ENCODE measurements at regions not wholly inside any gene's neighbourhood (a gene's known extent, or its start where the extent isn't known, plus 50 kb on each side); places are given as distances from the start of the nearest gene placed in this dataset.

GRCh38 chr5:117262572-117263131 is 688.0 kb upstream of the SEMA6A start:
- TF ChIP-seq, protein P1, sequence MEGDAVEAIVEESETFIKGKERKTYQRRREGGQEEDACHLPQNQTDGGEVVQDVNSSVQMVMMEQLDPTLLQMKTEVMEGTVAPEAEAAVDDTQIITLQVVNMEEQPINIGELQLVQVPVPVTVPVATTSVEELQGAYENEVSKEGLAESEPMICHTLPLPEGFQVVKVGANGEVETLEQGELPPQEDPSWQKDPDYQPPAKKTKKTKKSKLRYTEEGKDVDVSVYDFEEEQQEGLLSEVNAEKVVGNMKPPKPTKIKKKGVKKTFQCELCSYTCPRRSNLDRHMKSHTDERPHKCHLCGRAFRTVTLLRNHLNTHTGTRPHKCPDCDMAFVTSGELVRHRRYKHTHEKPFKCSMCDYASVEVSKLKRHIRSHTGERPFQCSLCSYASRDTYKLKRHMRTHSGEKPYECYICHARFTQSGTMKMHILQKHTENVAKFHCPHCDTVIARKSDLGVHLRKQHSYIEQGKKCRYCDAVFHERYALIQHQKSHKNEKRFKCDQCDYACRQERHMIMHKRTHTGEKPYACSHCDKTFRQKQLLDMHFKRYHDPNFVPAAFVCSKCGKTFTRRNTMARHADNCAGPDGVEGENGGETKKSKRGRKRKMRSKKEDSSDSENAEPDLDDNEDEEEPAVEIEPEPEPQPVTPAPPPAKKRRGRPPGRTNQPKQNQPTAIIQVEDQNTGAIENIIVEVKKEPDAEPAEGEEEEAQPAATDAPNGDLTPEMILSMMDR (IDR thresholded peaks at IDR 0.05; ENCODE audit: low read length), result no peak
- TF ChIP-seq EZH2 (optimal IDR thresholded peaks at IDR 0.05; ENCODE audit: low read depth, low read length), result no peak
- TF ChIP-seq EZH2phosphoT487 (IDR thresholded peaks at IDR 0.05; ENCODE audit: low read length), result no peak
